K562 (cell line): ENCODE measurements at regions not wholly inside any gene's neighbourhood (a gene's known extent, or its start where the extent isn't known, plus 50 kb on each side); places are given as distances from the start of the nearest gene placed in this dataset.

Source experiments
- ZKSCAN1 ChIP-seq: fragments of 150-350 bp; IDR thresholded peaks from 2 replicates; pipeline ENCODE4 v1.6.1; 2016; ENCODE audit warnings: low read depth, low read length
- ZNF407 ChIP-seq: fragments of 450-650 bp; IDR thresholded peaks from 2 replicates; pipeline ENCODE4 v1.6.1; 2016; ENCODE audit warnings: low read depth

- TF ChIP-seq ZNF407 (no peak), ZKSCAN1 (no peak)
Observed at GRCh38 chr4:137738375-137738990, 206.2 kb upstream of the PCDH18 start (continued).
